Karpas-422 (cell line): ENCODE measurements at regions not wholly inside any gene's neighbourhood (a gene's known extent, or its start where the extent isn't known, plus 50 kb on each side); places are given as distances from the start of the nearest gene placed in this dataset.

Experiments
- DNase-seq: peaks from one replicate; pipeline ENCODE4 v3.0.0-alpha.2; 2015
- H2AFZ ChIP-seq: fragments of 200-600 bp; sonication (generic); 2 replicates; pipeline ENCODE4 v1.6.1; 2014; ENCODE audit warnings: antibody characterized with exemption, low read length, mixed read lengths
- H3K27ac ChIP-seq: fragments of 200-600 bp; sonication (generic); 2 replicates; pipeline ENCODE4 v1.5.1; 2014; ENCODE audit warnings: mild to moderate bottlenecking, low read length, moderate library complexity
- H3K27me3 ChIP-seq: fragments of 200-600 bp; sonication (generic); 2 replicates; pipeline ENCODE4 v1.6.1; 2014; ENCODE audit warnings: low read length, mixed read lengths
- H3K36me3 ChIP-seq: fragments of 200-600 bp; sonication (generic); 2 replicates; pipeline ENCODE4 v1.6.1; 2014; ENCODE audit warnings: low read length, mixed read lengths; ENCODE audit not compliant: insufficient read depth
- H3K4me1 ChIP-seq: fragments of 200-600 bp; sonication (generic); 2 replicates; pipeline ENCODE4 v1.6.1; 2014; ENCODE audit warnings: mild to moderate bottlenecking, low read length, mixed read lengths
- H3K4me2 ChIP-seq: fragments of 200-600 bp; sonication (generic); 2 replicates; pipeline ENCODE4 v1.6.1; 2014; ENCODE audit warnings: low read length, low read depth, mild to moderate bottlenecking; ENCODE audit not compliant: poor library complexity, severe bottlenecking
- H3K4me3 ChIP-seq: fragments of 200-600 bp; sonication (generic); 2 replicates; pipeline ENCODE4 v1.5.1; 2014; ENCODE audit warnings: mild to moderate bottlenecking, antibody characterized with exemption, low read length, mixed read lengths
- H3K79me2 ChIP-seq: fragments of 200-600 bp; sonication (generic); 2 replicates; pipeline ENCODE4 v1.6.1; 2014; ENCODE audit warnings: mild to moderate bottlenecking, low read length, mixed read lengths
- H3K9ac ChIP-seq: fragments of 200-600 bp; sonication (generic); 2 replicates; pipeline ENCODE4 v1.6.0; 2014; ENCODE audit warnings: low read length
- H3K9me2 ChIP-seq: fragments of 200-600 bp; sonication (generic), shearing (Covaris generic); replicated peaks from 2 replicates; pipeline ENCODE4 v1.6.0; 2014; ENCODE audit warnings: mild to moderate bottlenecking, low read length, moderate library complexity; ENCODE audit not compliant: insufficient read depth
- H3K9me3 ChIP-seq: fragments of 300-700, 200-600 bp; sonication (generic); 2 replicates; pipeline ENCODE4 v1.6.1; 2014; ENCODE audit warnings: low read length, mixed read lengths
- H4K20me1 ChIP-seq: fragments of 200-600 bp; sonication (generic); 2 replicates; pipeline ENCODE4 v1.6.1; 2014; ENCODE audit warnings: mild to moderate bottlenecking, antibody characterized with exemption, low read length, low read depth; ENCODE audit not compliant: insufficient read depth

DNA sequence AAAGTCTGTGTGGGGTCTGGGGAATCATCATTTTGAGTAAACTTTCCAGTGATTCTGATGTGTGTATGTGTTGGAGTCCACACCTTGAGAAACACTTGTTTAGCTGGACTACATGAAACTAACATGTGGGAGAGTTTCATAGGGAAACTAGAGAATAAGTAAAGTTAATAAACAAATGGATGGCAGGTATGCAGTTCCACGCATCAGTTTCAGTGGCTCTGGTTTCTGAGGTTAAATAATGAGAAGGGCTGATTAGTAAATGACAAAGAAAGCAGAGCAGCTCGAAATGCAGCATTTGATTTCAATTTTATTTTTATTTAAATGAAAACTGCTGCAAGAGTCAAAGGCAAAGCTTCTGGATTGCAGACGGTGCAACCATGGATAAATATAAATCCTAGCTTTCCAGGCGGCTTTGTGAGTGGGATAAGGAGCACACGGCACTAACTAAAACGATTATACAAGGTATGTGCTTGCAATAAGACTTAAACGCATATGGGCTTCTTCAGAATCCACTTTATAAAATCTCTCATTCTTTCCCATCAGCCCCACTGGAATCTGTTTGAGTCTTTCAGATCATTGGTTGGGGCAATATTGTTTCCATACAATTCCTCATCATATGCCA is 310.7 kb downstream of the PLPP3 start:
- Histone ChIP-seq H2AFZ (no peak overlapping the region), H3K27ac (no peak overlapping the region), H3K9me2 (no peaks in the 10 kb centered on the region), H3K79me2 (no peaks in the 10 kb centered on the region), H3K4me1 (no peaks in the 10 kb centered on the region), H4K20me1 (no peaks in the 10 kb centered on the region), H3K36me3 (no peaks in the 10 kb centered on the region), H3K4me2 (no peak overlapping the region), H3K9me3 (no peaks in the 10 kb centered on the region), H3K27me3 (no peaks in the 10 kb centered on the region), H3K9ac (no peak overlapping the region), H3K4me3 (no peak overlapping the region)
- no peak for DNase-seq

DNA sequence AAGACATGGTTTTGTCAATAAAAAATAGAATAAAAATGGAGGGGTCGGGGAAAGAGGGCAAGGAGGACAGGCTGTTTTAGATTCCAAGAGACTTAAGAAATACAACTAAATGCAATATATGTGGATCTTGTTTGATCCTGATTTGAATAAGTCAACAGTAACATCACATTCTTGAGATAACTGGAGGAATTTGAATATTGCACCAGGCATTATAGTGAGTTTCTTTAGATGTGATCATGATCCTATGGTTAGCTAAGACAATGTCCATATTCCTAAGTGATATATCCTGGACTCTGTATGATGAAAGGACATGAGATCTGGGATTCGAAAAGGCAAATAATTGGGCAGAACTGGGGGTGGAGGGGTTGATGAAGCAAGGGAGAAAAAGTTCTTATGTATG is 311.8 kb downstream of the PLPP3 start:
- no peaks in the 10 kb centered on the region for H3K27me3 ChIP-seq
- no peak overlapping the region for H3K9ac ChIP-seq
- DNase-seq = no peak
- no peak overlapping the region for H3K4me3 ChIP-seq
- H2AFZ ChIP-seq = no peak overlapping the region
- H3K79me2 ChIP-seq = no peaks in the 10 kb centered on the region
- no peaks in the 10 kb centered on the region for H4K20me1 ChIP-seq
- H3K9me3 ChIP-seq = no peaks in the 10 kb centered on the region
- no peak overlapping the region for H3K4me2 ChIP-seq
- no peak overlapping the region for H3K27ac ChIP-seq
- H3K36me3 ChIP-seq = no peaks in the 10 kb centered on the region
- H3K9me2 ChIP-seq = no peaks in the 10 kb centered on the region
- H3K4me1 ChIP-seq = no peaks in the 10 kb centered on the region

DNA sequence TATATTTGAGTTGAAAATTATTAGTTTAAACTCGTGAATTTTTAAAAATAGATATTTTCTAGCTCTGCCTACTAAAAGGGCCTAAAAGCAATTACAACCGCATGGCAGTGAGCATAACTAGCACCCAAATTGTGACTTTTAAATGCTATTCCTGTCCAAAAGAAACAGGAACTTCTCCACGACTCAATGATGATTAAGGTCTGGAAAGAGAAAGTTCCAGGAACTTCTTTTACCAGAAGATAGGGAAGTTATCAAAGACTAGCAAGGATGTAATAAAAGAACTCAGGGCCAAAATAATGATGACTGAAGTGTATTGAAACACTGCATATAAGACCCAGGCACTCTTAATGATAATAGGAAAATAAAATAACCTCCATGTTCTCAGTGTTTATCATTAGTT is 313.0 kb downstream of the PLPP3 start:
- H3K4me1 ChIP-seq = no peaks in the 10 kb centered on the region
- no peak overlapping the region for H2AFZ ChIP-seq
- no peaks in the 10 kb centered on the region for H4K20me1 ChIP-seq
- no peaks in the 10 kb centered on the region for H3K9me3 ChIP-seq
- H3K27ac ChIP-seq = no peak overlapping the region
- no peaks in the 10 kb centered on the region for H3K27me3 ChIP-seq
- no peak overlapping the region for H3K9ac ChIP-seq
- H3K36me3 ChIP-seq = no peaks in the 10 kb centered on the region
- no peaks in the 10 kb centered on the region for H3K79me2 ChIP-seq
- DNase-seq = no peak
- H3K9me2 ChIP-seq = no peaks in the 10 kb centered on the region
- H3K4me3 ChIP-seq = no peak overlapping the region
- no peak overlapping the region for H3K4me2 ChIP-seq

DNA sequence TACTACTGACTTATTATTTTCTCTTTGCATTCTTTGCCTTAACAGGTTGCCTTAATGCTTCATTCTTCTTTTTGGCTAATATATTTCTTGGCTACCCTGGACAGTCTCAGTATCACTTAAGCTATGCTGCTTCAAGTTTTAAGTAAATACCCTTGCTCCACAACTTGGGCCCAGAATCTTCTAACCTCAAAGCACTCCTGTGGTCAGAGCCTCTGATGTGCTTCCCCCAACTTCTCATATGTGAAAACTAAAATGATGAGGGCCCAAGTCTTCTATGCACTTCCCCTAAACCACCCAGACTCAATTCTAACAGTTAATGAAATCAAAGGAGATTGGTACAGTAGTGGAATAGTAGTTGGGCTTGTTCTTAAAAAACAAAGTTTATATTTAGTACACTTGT is 314.1 kb downstream of the PLPP3 start:
- no peaks in the 10 kb centered on the region for H4K20me1 ChIP-seq
- H2AFZ ChIP-seq = no peak overlapping the region
- H3K79me2 ChIP-seq = no peaks in the 10 kb centered on the region
- no peak overlapping the region for H3K27ac ChIP-seq
- no peaks in the 10 kb centered on the region for H3K36me3 ChIP-seq
- no peaks in the 10 kb centered on the region for H3K4me1 ChIP-seq
- H3K4me2 ChIP-seq = no peak overlapping the region
- no peak overlapping the region for H3K4me3 ChIP-seq
- no peaks in the 10 kb centered on the region for H3K9me3 ChIP-seq
- DNase-seq = no peak
- no peaks in the 10 kb centered on the region for H3K27me3 ChIP-seq
- H3K9me2 ChIP-seq = no peaks in the 10 kb centered on the region
- no peak overlapping the region for H3K9ac ChIP-seq

DNA sequence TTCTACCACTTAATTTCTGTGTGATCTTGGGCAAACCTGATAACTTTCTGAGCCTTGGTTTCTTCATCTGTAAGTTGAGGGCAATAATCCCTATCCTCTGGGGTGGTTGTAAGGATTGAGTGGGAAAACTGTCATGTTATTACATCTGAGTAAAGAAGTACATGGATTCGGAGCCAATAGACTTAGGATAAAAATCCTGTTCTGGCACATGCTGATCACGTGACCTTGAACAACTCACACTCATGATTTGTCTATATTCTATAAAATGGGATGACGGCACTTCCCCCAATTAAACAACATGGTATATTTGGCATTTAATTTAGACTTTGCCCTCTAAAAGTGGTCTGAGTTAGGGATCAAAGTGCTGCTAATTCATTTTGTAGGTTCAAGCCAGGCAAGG is 315.5 kb downstream of the PLPP3 start:
- Histone ChIP-seq H3K9ac (no peak overlapping the region), H4K20me1 (no peaks in the 10 kb centered on the region), H3K36me3 (no peaks in the 10 kb centered on the region), H3K9me3 (no peaks in the 10 kb centered on the region), H3K27me3 (no peaks in the 10 kb centered on the region), H3K4me2 (no peak overlapping the region), H3K27ac (no peak overlapping the region), H3K4me3 (no peak overlapping the region), H3K79me2 (no peaks in the 10 kb centered on the region), H3K4me1 (no peaks in the 10 kb centered on the region), H2AFZ (no peak overlapping the region), H3K9me2 (no peaks in the 10 kb centered on the region)
- no peak for DNase-seq

DNA sequence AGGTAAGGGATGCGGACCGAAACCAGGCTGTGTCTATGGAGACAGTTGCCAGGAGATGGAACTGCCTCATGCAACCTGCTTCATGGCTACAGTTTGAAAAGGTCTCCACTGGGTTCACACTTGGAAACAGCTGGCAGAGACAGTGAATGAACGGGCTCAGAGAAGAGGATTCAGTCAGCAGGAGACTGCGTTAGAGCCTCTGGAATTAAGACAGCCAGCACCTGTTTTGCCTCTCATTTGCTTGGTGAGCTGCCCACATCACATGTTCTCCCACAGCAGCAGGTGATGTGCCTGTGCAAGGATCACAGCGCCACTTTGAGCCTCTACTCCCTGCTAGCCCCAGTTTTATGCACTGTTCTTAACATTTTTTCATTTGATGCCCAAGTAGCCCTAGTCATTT is 321.0 kb downstream of the PLPP3 start:
- no peak for DNase-seq
- Histone ChIP-seq H2AFZ (no peak overlapping the region), H3K4me3 (no peak overlapping the region), H3K9me3 (no peaks in the 10 kb centered on the region), H4K20me1 (no peaks in the 10 kb centered on the region), H3K9me2 (no peaks in the 10 kb centered on the region), H3K36me3 (no peaks in the 10 kb centered on the region), H3K27me3 (no peaks in the 10 kb centered on the region), H3K4me1 (no peaks in the 10 kb centered on the region), H3K9ac (no peak overlapping the region), H3K27ac (no peak overlapping the region), H3K4me2 (no peak overlapping the region), H3K79me2 (no peaks in the 10 kb centered on the region)

DNA sequence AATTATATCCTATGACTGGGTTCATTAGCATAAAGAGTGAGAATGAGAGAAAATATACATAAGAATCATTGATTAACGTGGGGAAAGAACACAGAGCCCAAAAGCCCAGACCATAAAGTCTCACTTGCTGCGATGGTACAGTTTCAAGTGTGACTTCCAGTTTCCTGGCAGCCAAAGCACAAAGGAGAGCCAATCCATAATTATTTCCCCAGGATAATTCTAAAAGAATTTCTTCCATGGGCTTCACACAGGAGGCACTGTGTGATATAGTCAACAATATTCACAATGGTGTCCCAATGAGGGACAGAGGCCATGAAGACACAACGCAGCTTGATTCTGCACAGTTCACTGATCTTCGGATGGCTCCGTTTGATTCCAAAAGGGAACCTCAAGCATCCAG is 321.6 kb downstream of the PLPP3 start:
- Histone ChIP-seq H2AFZ (no peak overlapping the region), H4K20me1 (no peaks in the 10 kb centered on the region), H3K79me2 (no peaks in the 10 kb centered on the region), H3K9ac (no peak overlapping the region), H3K4me3 (no peak overlapping the region), H3K36me3 (no peaks in the 10 kb centered on the region), H3K4me2 (no peak overlapping the region), H3K9me3 (no peaks in the 10 kb centered on the region), H3K4me1 (no peaks in the 10 kb centered on the region), H3K27ac (no peak overlapping the region), H3K9me2 (no peaks in the 10 kb centered on the region), H3K27me3 (no peaks in the 10 kb centered on the region)
- DNase-seq = no peak

DNA sequence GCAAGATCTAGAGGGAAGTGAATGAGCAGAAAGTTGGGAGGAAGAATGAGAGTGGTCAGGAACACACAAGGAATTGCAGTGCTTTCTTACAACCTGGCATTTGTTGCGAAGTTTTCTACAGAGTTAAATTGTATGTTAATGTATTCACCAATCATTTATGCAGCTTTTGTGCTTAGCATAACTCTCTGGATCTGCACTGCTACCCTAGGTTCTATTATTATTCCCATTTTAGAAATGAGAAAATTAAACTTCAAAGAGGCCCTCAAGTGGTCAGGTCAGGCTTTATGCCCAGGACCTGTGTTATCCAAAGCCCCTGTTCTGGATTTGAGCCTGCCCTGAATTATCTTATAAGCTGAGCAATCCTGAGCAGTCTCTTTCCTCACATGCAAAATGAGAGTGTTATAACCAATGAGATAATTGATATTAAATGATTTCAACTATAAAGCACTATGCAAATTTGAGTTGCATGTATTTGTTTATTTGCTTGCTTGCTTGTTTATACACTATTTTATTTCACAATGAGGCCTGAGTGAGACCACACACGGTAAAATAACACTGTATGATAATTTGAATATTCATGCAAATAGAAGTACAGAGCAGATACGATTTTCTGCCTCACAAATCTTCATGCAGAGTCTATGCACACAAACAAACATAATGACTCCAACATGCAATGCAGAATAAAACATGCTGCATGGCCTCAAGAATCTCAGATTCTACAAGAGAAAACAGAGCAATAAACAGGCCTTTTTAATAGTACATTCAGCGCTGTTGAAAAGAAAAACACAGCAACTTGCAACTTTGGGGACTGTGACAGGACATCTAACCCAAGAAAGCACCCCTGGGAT is 323.0 kb downstream of the PLPP3 start:
- no peak overlapping the region for H3K9ac ChIP-seq
- H3K4me2 ChIP-seq = no peak overlapping the region
- no peaks in the 10 kb centered on the region for H3K27me3 ChIP-seq
- H2AFZ ChIP-seq = no peak overlapping the region
- no peaks in the 10 kb centered on the region for H4K20me1 ChIP-seq
- no peak overlapping the region for H3K27ac ChIP-seq
- no peak for DNase-seq
- H3K9me2 ChIP-seq = no peaks in the 10 kb centered on the region
- no peaks in the 10 kb centered on the region for H3K36me3 ChIP-seq
- no peaks in the 10 kb centered on the region for H3K9me3 ChIP-seq
- no peaks in the 10 kb centered on the region for H3K4me1 ChIP-seq
- H3K79me2 ChIP-seq = no peaks in the 10 kb centered on the region
- H3K4me3 ChIP-seq = no peak overlapping the region
